ENCODE measurements at regions not wholly inside any gene's neighbourhood (a gene's known extent, or its start where the extent isn't known, plus 50 kb on each side); places are given as distances from the start of the nearest gene placed in this dataset.
"Not testable (repeated sequence)": the region's sequence is repeated elsewhere in the genome, so short reads cannot be mapped to it uniquely, and the experiment has no call there.

- DNase-seq: no peak
These were observed 346.4 kb upstream of the FAM174A start for GRCh38 chr5:100188778-100189177.

DNA sequence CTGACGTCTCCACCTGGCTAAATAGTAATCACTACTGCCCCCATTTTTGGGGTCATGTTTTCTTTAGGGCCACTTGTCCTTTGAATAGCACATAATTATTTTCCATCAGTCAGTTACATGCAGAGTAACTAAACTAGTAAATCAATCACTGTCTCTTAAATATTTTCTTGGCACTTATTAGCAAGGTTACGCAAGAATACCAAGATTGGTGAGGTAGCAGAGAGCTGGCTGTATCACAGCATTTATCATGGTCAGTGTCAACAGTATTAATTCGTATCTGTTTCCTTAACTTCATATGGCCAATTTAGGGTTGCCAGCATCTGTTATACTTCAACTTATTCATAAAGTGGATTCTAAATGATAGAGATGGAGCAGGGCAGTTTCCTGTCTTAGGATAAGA, 346.8 kb upstream of the FAM174A start:
- no peak for DNase-seq

- DNase-seq: no peak
These were observed 349.0 kb upstream of the FAM174A start for GRCh38 chr5:100186181-100186580.

DNA sequence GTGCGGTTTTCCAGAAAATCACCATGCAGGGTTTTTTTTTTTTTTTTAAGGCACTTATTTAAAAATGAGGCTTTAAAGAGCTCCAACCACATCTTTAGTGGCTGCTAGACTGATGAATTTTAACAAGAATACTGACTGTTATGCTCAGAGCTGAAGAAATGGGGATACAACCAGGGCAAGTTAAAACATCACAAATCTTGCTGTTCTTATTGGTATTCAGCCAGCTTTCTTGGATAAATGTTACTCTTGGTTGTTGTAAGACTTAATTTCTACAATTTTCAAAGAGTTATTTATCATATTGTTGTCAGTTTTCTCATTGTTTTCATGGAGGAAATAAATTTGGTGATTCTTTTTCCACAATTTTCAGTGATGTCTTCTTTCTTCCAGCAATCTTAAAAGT, 352.8 kb upstream of the FAM174A start:
- DNase-seq: no peak

GRCh38 chr5:100175346-100175745, 359.8 kb upstream of the FAM174A start:
- DNase-seq: no peak

- DNase-seq: no peak
These were observed 369.9 kb upstream of the FAM174A start for GRCh38 chr5:100165309-100165708.

- no peak for DNase-seq
These were observed 373.3 kb upstream of the FAM174A start for GRCh38 chr5:100161868-100162267.

DNA sequence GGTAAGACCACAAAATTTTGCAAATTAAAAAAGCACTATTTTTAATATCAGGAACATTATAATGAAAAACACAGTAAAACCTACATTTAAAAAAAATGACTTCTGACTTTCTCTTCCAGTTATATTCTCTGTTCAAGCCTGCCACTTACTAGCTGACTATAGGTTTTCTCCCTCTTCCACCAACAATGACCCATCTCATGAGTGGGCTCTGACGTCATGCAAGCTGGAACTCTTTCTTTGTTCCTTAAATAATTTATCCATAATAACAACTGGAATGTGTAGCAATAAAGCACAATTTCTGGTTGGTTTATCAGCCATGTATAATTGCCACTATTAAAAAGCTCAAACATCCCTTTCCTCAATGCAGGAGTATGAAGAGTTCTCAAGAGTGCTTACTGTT, 378.1 kb upstream of the FAM174A start:
- no peak for DNase-seq

- DNase-seq: no peak
These were observed 386.9 kb upstream of the FAM174A start for GRCh38 chr5:100148239-100148638.

GRCh38 chr5:100142607-100143006, 392.6 kb upstream of the FAM174A start:
- no peak for DNase-seq

DNA sequence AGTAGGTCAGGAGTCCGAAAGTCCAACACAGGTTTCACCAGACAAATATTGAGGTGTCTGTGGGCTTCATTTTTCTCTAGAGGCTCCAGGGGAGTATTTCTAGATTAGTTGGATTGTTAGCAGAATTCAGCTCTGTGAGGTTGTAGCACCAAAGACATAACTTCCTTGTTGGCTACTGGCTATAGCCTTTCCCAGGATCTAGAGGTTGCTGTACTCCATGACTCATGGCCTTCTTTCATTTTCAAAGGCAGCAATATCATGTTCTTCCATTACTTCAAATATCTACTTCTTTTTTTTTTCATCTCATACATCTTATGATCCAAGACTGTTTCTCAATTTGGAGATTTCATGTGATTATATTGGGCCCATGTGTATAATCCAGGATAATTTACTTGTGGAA, 404.0 kb upstream of the FAM174A start:
- DNase-seq: no peak

DNA sequence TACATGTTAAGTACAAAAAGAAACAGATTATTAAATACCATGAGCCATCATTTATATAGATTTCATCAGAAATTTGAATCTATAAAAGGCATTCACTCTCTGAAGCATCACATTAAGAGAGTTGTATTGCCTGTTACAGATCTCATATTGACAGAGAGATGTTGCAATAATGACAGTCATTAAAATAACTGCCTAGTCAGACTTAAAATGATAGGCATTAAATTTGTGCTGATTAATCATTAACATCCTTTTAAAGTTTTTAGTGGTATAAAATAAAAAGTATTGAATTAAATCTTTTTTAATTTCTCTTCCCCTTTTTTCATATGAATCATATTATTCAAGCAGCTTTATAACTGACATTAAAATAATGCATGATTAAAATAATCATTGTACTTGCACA, 404.9 kb upstream of the FAM174A start:
- DNase-seq: no peak

DNA sequence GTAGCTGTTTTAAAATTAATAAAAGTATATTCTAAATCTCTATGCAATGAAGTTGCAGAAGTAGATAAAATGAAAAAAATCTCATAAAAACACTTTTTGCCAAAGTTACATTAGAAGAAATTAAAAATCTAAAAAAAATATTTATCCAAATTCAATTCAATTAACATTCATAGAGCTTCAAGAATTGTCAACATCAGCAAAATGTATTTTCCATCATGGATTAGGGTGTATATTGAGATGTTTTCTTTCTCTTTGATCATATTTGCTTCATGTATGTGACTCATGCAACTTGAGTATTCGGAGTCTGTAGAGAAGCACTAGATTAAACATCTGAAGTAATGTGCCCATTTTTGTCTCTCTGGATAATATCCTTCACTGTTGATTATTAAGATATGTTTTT, 415.3 kb upstream of the FAM174A start:
- DNase-seq: no peak

GRCh38 chr5:100110497-100110896, 424.7 kb upstream of the FAM174A start:
- no peak for DNase-seq

DNA sequence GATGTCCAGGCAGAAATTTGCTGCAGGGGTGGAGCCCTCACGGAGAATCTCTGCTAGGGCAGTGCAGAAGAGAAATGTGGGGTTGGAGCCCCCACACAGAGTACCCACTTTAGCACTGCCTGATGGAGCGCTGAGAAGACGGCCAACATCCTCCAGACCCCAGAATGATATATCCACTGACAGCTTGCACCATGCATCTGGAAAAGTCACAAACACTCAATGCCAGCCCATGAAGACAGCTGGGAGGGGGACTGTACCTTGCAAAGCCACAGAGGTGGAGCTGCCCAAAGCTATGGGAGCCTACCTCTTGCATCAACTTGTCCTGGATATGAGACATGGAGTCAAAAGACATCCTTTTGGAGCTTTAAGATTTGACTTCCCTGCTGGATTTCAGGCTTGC, 426.3 kb upstream of the FAM174A start:
- no peak for DNase-seq

DNA sequence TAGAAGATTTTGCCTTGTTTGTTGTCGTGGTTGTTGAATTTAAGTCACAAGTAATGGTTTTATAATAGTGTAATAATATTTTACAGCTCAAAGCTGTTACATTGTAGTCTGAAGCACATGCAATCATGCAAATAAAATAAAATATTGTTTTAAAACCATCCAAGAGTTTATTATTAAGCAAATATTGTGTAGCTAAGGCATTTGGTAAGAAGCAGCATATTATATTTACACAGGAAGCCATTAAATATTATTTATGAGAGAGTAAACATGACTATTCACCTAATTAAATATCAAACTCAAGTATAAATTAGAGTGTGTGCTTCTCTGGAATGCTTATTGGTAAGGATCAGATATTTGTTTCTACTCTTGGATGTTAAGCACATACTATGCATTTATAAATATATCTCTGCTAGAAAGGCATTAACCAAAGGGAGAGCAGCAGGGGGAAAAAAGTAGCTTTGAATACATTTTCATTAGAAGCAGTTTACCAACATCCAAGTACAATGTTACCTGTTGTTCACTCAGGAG, 431.5 kb upstream of the FAM174A start:
- DNase-seq: not testable (repeated sequence)

DNA sequence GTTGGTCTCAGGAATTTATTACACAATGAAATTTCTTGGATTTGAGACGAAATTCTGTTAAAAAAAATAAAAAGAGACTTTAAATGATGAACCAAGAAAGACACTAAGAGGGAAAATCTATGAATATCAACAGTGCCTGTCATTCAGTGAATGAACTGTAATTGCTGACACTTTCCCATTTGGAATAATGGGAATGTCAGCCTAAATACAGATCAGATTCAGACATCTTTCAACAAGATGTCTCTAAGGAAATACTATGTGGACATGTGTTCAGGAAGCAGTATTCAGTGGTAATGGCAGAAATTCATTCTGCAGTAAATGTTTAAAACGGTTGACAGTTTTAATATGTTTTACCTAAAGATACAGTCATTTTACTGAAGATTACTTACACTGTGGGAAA, 433.7 kb upstream of the FAM174A start:
- DNase-seq: not testable (repeated sequence)

DNA sequence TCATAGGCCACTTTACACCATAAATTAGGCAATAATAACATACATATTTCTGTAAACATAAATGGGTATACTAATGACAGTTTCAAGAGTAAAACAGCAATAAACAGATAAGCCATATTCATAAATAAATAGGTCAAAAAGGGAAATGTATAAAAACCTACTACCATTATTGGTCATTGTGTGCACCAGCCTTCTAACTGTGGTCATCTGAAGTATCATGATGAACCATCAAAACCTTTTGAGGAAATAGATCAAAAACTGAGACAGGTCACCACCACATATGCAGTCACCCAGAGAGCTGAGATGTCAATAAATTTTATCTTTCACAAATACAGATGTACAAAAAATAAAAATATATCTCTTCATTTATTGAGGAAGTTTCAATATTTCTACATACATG, 438.8 kb upstream of the FAM174A start:
- not testable (repeated sequence) for DNase-seq

DNA sequence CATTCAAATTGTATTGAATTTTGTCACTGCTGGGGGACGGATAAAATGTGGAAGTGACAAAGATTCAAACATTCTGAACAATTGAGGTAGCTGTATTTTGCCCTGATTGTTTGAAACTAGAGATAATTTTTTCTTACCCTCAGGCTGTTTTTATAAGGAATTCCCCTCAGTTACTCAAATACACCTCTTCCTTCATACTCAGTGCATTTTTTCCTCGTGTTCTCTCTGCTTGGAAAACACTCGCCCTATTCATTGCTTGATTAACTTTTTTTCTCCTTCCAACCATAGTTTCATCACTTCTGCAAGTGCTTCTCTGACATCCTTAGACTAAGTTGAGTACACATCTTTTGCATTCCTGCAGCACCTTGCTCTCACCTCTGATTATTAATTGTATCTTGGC, 454.5 kb upstream of the FAM174A start:
- DNase-seq: not testable (repeated sequence)

DNA sequence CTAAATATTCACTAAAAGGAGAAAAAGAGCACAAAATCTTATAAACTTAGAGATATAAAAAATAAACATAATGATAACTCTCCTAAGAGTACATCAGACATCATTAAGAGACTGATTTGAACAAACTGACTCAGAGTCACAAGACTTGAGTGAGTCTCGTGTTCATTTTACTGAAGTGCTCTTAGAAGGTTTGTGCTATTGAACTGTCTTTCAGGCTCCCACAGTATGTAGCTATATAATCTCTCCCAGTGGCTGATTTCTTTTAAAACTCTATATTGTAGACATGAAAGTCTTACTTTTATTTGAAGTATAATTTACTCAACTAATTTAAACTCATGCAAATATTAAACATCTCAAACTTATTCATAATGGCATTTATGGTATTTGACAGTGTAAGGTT, 456.0 kb upstream of the FAM174A start:
- not testable (repeated sequence) for DNase-seq

DNA sequence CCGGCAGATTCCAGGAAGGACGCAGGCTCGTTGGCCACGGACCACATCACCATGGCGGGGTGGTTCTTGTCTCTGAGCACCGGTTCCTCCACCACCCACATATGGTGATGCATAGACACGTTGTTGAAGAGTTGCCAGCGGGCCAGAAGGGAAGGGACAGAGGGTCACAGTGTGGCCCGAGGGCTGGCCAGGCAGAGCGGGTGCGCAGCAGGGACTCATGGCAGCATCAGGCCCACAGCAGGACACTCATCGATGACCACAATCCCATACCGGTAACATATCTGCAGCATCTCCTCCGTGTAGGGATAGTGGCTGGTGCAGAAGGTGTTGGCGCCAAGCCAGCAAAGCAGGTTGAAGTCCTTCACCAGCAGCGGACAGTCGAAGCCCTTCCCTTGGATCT, 469.2 kb upstream of the FAM174A start:
- DNase-seq: not testable (repeated sequence)

- DNase-seq: no peak
These were observed 491.7 kb upstream of the FAM174A start for GRCh38 chr5:100043475-100043874.

- DNase-seq: no peak
These were observed 508.6 kb upstream of the FAM174A start for GRCh38 chr5:100026606-100027005.

DNA sequence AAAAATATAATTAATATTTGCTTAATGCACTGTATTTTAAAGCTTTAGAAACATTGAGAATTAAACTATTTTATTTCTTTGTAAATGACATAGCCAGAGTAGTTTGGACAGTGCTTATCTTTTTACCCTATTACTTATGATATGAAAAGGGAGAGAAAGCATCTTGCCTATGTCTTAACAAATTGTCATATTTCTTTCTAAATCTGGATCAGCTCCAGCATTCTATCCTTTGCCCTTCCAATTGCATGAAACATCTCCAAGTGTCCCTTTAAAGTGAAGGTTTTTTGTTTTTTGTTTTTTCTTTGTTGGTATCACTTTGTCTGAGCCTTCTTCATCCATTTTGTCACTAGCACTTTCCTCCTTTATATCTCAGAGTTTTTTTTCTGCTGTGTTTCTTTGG, 511.6 kb upstream of the FAM174A start:
- no peak for DNase-seq

GRCh38 chr5:100017520-100018262, 517.5 kb upstream of the FAM174A start:
- no peak for DNase-seq
